ENCODE measurements at regions not wholly inside any gene's neighbourhood (a gene's known extent, or its start where the extent isn't known, plus 50 kb on each side); places are given as distances from the start of the nearest gene placed in this dataset.

GRCh38 chr12:125454291-125454690 is 389.1 kb downstream of the AACS start:
- no peak for TF ChIP-seq ZNF114 (CRISPR knock-in tag; IDR thresholded peaks at IDR 0.05)
- TF ChIP-seq CREB1 (CRISPR knock-in tag; IDR thresholded peaks at IDR 0.05; ENCODE audit: low read depth) = no peak
- TF ChIP-seq JUNB (IDR thresholded peaks at IDR 0.05; ENCODE audit: unreplicated experiment) = no peak
- TF ChIP-seq NANOG (IDR thresholded peaks at IDR 0.05; ENCODE audit: borderline replicate concordance) = no peak
- TF ChIP-seq EZH2 (IDR thresholded peaks at IDR 0.05; ENCODE audit: low read depth, unreplicated experiment) = no peak
- no peak for TF ChIP-seq ETS1 (IDR thresholded peaks at IDR 0.05)
- Mint-ChIP-seq H3K4me3 (no peak overlapping the region), H3K27ac (no peak overlapping the region), H3K4me1 (peaks cover 31% of the 10 kb centered on the region), H3K9me3 (no peaks in the 10 kb centered on the region), H3K27me3 (ENCODE audit: insufficient read depth, low read depth, poor library complexity) (no peaks in the 10 kb centered on the region), H3K36me3 (ENCODE audit: low read depth) (peaks cover 13% of the 10 kb centered on the region)
- Histone ChIP-seq H3K27me3 (ENCODE audit: insufficient read depth) (no peaks in the 10 kb centered on the region), H3K4me3 (no peak overlapping the region), H3K9me2 (ENCODE audit: insufficient read depth) (no peaks in the 10 kb centered on the region), H3K79me2 (replicated peaks; ENCODE audit: insufficient read depth) (no peaks in the 10 kb centered on the region), H3F3A (replicated peaks; ENCODE audit: low read depth) (no peaks in the 10 kb centered on the region), H3K4me2 (no peak overlapping the region), H2AFZ (no peak overlapping the region), H3K27ac (ENCODE audit: low read depth) (no peak overlapping the region), H3K36me3 (ENCODE audit: insufficient read depth) (no peaks in the 10 kb centered on the region), H4K20me1 (replicated peaks; ENCODE audit: insufficient read depth) (peaks cover 4% of the 10 kb centered on the region; the same call in 1 of the 2 replicates), H3K4me1 (ENCODE audit: insufficient read depth) (peaks cover 8% of the 10 kb centered on the region; the same call in 1 of the 2 replicates)
- DNase-seq (ENCODE audit: low spot score) (no peak), ATAC-seq (no peak)

GRCh38 chr12:125454786-125455480 is 389.7 kb downstream of the AACS start:
- Histone ChIP-seq H3K4me3 (no peak overlapping the region), H3F3A (replicated peaks; ENCODE audit: low read depth) (no peaks in the 10 kb centered on the region), H3K36me3 (ENCODE audit: insufficient read depth) (no peaks in the 10 kb centered on the region), H4K20me1 (replicated peaks; ENCODE audit: insufficient read depth) (peaks cover 4% of the 10 kb centered on the region; the same call in 1 of the 2 replicates), H3K4me1 (ENCODE audit: insufficient read depth) (peaks cover 8% of the 10 kb centered on the region; the same call in 1 of the 2 replicates), H3K79me2 (replicated peaks; ENCODE audit: insufficient read depth) (no peaks in the 10 kb centered on the region), H2AFZ (no peak overlapping the region), H3K4me2 (no peak overlapping the region), H3K27ac (ENCODE audit: low read depth) (peak overlapping the region; percentile 64; the same call in 1 of the 2 replicates), H3K9me2 (ENCODE audit: insufficient read depth) (no peaks in the 10 kb centered on the region), H3K27me3 (ENCODE audit: insufficient read depth) (no peaks in the 10 kb centered on the region)
- Mint-ChIP-seq H3K27ac (peak overlapping the region; percentile 5), H3K9me3 (no peaks in the 10 kb centered on the region), H3K36me3 (ENCODE audit: low read depth) (peaks cover 10% of the 10 kb centered on the region; the same call in 1 of the 3 replicates), H3K4me3 (no peak overlapping the region), H3K27me3 (ENCODE audit: insufficient read depth, low read depth, poor library complexity) (peaks cover 2% of the 10 kb centered on the region), H3K4me1 (peaks cover 31% of the 10 kb centered on the region)
- peak; percentile 65 for ATAC-seq
- peak; percentile 27 for DNase-seq (ENCODE audit: low spot score)
- TF ChIP-seq POLR2AphosphoS5 (IDR thresholded peaks at IDR 0.05; ENCODE audit: low read depth) (no peak), STAT1 (IDR thresholded peaks at IDR 0.05; ENCODE audit: unreplicated experiment) (no peak), REST (IDR thresholded peaks at IDR 0.05; ENCODE audit: unreplicated experiment) (no peak), NANOG (IDR thresholded peaks at IDR 0.05; ENCODE audit: borderline replicate concordance) (no peak), ZNF331 (CRISPR knock-in tag; IDR thresholded peaks at IDR 0.05; ENCODE audit: low read depth) (no peak), ZNF462 (CRISPR knock-in tag; IDR thresholded peaks at IDR 0.05) (no peak), JUNB (IDR thresholded peaks at IDR 0.05; ENCODE audit: unreplicated experiment) (no peak), EZH2 (IDR thresholded peaks at IDR 0.05; ENCODE audit: low read depth, unreplicated experiment) (no peak)
